NCI-H2107 treated with DMSO at 0.1 percent for 48 hours (cell line): ENCODE measurements at regions not wholly inside any gene's neighbourhood (a gene's known extent, or its start where the extent isn't known, plus 50 kb on each side); places are given as distances from the start of the nearest gene placed in this dataset.

Source experiments
- DNase-seq: peaks from one replicate; lab custom pipeline; 2025; ENCODE audit not compliant: unreplicated experiment; lab: John Stamatoyannopoulos, UW

- no peak for DNase-seq
These were observed 139.3 kb downstream of the IRF8 start for GRCh38 chr16:86037999-86038925.

GRCh38 chr16:86038926-86039310 lies 140.0 kb downstream of the IRF8 start:
- DNase-seq = no peak

GRCh38 chr16:86039606-86040005 lies 140.6 kb downstream of the IRF8 start:
- DNase-seq = no peak

GRCh38 chr16:86040496-86040895 lies 141.5 kb downstream of the IRF8 start:
- DNase-seq = no peak

GRCh38 chr16:86041215-86041614 lies 142.3 kb downstream of the IRF8 start:
- no peak for DNase-seq

- DNase-seq = no peak
These were observed 142.8 kb downstream of the IRF8 start for GRCh38 chr16:86041807-86042206.

GRCh38 chr16:86042393-86042792 lies 143.4 kb downstream of the IRF8 start:
- no peak for DNase-seq

- no peak for DNase-seq
These were observed 144.2 kb downstream of the IRF8 start for GRCh38 chr16:86042996-86043725.

GRCh38 chr16:86044241-86044671 lies 145.3 kb downstream of the IRF8 start:
- DNase-seq = no peak

- DNase-seq = no peak
These were observed 146.1 kb downstream of the IRF8 start for GRCh38 chr16:86044881-86045590.

GRCh38 chr16:86045591-86045971 lies 146.6 kb downstream of the IRF8 start:
- DNase-seq = no peak

- no peak for DNase-seq
These were observed 147.1 kb downstream of the IRF8 start for GRCh38 chr16:86046026-86046425.

- DNase-seq = no peak
These were observed 147.8 kb downstream of the IRF8 start for GRCh38 chr16:86046667-86047270.

GRCh38 chr16:86048221-86048620 lies 149.3 kb downstream of the IRF8 start:
- DNase-seq = no peak

GRCh38 chr16:86048882-86049585 lies 150.1 kb downstream of the IRF8 start:
- DNase-seq = no peak

GRCh38 chr16:86049641-86050040 lies 150.7 kb downstream of the IRF8 start:
- DNase-seq = no peak

- DNase-seq = no peak
These were observed 151.1 kb downstream of the IRF8 start for GRCh38 chr16:86050111-86050510.

- no peak for DNase-seq
These were observed 151.8 kb downstream of the IRF8 start for GRCh38 chr16:86050591-86051367.

GRCh38 chr16:86051368-86052114 lies 152.6 kb downstream of the IRF8 start:
- DNase-seq = no peak
